ENCODE measurements at regions not wholly inside any gene's neighbourhood (a gene's known extent, or its start where the extent isn't known, plus 50 kb on each side); places are given as distances from the start of the nearest gene placed in this dataset.

- H3K9me3 ChIP-seq = no peaks in the 10 kb centered on the region
- H3K36me3 ChIP-seq = no peaks in the 10 kb centered on the region
- no peak overlapping the region for H3K27ac ChIP-seq
- TF ChIP-seq CTCF (IDR thresholded peaks at IDR 0.05) (no peak), POLR2AphosphoS5 (IDR thresholded peaks at IDR 0.05; ENCODE audit: insufficient read depth in 1 of 2, low read depth in 1 of 2) (no peak), POLR2A (IDR thresholded peaks at IDR 0.05) (no peak)
- intact Hi-C loops (cut with DNase I) = no loop called here
- H3K4me1 ChIP-seq = peaks cover 20% of the 10 kb centered on the region
- DNase-seq (ENCODE audit: extremely low spot score in 2 of 2) = no peak
- no peaks in the 10 kb centered on the region for H3K27me3 ChIP-seq
- no peak overlapping the region for H3K4me3 ChIP-seq
These were observed 68.9 kb upstream of the PITX1 start for GRCh38 chr5:135102716-135103574.

GRCh38 chr5:135100431-135100830 is 66.4 kb upstream of the PITX1 start:
- TF ChIP-seq CTCF (IDR thresholded peaks at IDR 0.05) (no peak), POLR2AphosphoS5 (IDR thresholded peaks at IDR 0.05; ENCODE audit: insufficient read depth in 1 of 2, low read depth in 1 of 2) (no peak), POLR2A (IDR thresholded peaks at IDR 0.05) (no peak)
- Histone ChIP-seq H3K9me3 (no peaks in the 10 kb centered on the region), H3K36me3 (no peaks in the 10 kb centered on the region), H3K4me1 (peaks cover 6% of the 10 kb centered on the region), H3K27me3 (no peaks in the 10 kb centered on the region), H3K27ac (no peak overlapping the region), H3K4me3 (no peak overlapping the region)
- DNase-seq (ENCODE audit: extremely low spot score in 2 of 2) = no peak
- intact Hi-C loops (cut with DNase I) = no loop called here

- no peaks in the 10 kb centered on the region for H3K36me3 ChIP-seq
- no peak overlapping the region for H3K27ac ChIP-seq
- H3K9me3 ChIP-seq = no peaks in the 10 kb centered on the region
- no peaks in the 10 kb centered on the region for H3K27me3 ChIP-seq
- intact Hi-C loops (cut with DNase I) = no loop called here
- peaks cover 11% of the 10 kb centered on the region for H3K4me1 ChIP-seq
- TF ChIP-seq CTCF (IDR thresholded peaks at IDR 0.05) (no peak), POLR2AphosphoS5 (IDR thresholded peaks at IDR 0.05; ENCODE audit: insufficient read depth in 1 of 2, low read depth in 1 of 2) (no peak), POLR2A (IDR thresholded peaks at IDR 0.05) (no peak)
- no peak overlapping the region for H3K4me3 ChIP-seq
- DNase-seq (ENCODE audit: extremely low spot score in 2 of 2) = no peak
These were observed 66.0 kb upstream of the PITX1 start for GRCh38 chr5:135100011-135100410.

- H3K36me3 ChIP-seq = no peaks in the 10 kb centered on the region
- no peaks in the 10 kb centered on the region for H3K9me3 ChIP-seq
- H3K4me1 ChIP-seq = peaks cover 16% of the 10 kb centered on the region
- no peak for TF ChIP-seq POLR2AphosphoS5 (IDR thresholded peaks at IDR 0.05; ENCODE audit: insufficient read depth in 1 of 2, low read depth in 1 of 2)
- no peak for TF ChIP-seq POLR2A (IDR thresholded peaks at IDR 0.05)
- no peak for TF ChIP-seq CTCF (IDR thresholded peaks at IDR 0.05)
- no peaks in the 10 kb centered on the region for H3K27me3 ChIP-seq
- no peak overlapping the region for H3K4me3 ChIP-seq
- no peak for DNase-seq (ENCODE audit: extremely low spot score in 2 of 2)
- no peak overlapping the region for H3K27ac ChIP-seq
- intact Hi-C loops (cut with DNase I) = no loop called here
These were observed 63.4 kb upstream of the PITX1 start for GRCh38 chr5:135097390-135097789.

GRCh38 chr5:135095871-135096270 is 61.8 kb upstream of the PITX1 start:
- TF ChIP-seq POLR2AphosphoS5 (IDR thresholded peaks at IDR 0.05; ENCODE audit: insufficient read depth in 1 of 2, low read depth in 1 of 2) (no peak), CTCF (IDR thresholded peaks at IDR 0.05) (no peak), POLR2A (IDR thresholded peaks at IDR 0.05) (no peak)
- no peaks in the 10 kb centered on the region for H3K9me3 ChIP-seq
- H3K27me3 ChIP-seq = no peaks in the 10 kb centered on the region
- peaks cover 16% of the 10 kb centered on the region for H3K4me1 ChIP-seq
- H3K36me3 ChIP-seq = no peaks in the 10 kb centered on the region
- no peak overlapping the region for H3K27ac ChIP-seq
- H3K4me3 ChIP-seq = no peak overlapping the region
- intact Hi-C loops (cut with DNase I) = no loop called here
- DNase-seq (ENCODE audit: extremely low spot score in 2 of 2) = no peak

All from vagina (tissue), 2 donors.